GM23338 (cell line): ENCODE measurements at regions not wholly inside any gene's neighbourhood (a gene's known extent, or its start where the extent isn't known, plus 50 kb on each side); places are given as distances from the start of the nearest gene placed in this dataset.

Experiments used
- ATAC-seq: fragments of 200-7000 bp; cut with Tn5 transposase; 3 replicates; pipeline ENCODE4 v1.9.1; 2020
- DNase-seq: peaks from one replicate; pipeline ENCODE4 v3.0.0-alpha.2; 2015; ENCODE audit warnings: low spot score
- H2AFZ ChIP-seq: fragments of 200-600 bp; sonication (generic); 2 replicates; pipeline ENCODE4 v1.8.0; 2016; ENCODE audit warnings: antibody characterized with exemption, mild to moderate bottlenecking, moderate library complexity
- H3F3A ChIP-seq: fragments of 200-600 bp; sonication (generic); replicated peaks from 2 replicates; pipeline ENCODE4 v1.8.0; 2017; ENCODE audit warnings: antibody characterized with exemption, mixed run types, low read depth
- H3K27ac ChIP-seq: fragments of 200-600 bp; sonication (generic); 2 replicates; pipeline ENCODE4 v1.6.1; 2016; ENCODE audit warnings: low read depth
- H3K27me3 ChIP-seq: fragments of 200-600 bp; sonication (generic); 2 replicates; pipeline ENCODE4 v1.8.0; 2016; ENCODE audit warnings: mild to moderate bottlenecking, mixed run types, moderate library complexity; ENCODE audit not compliant: insufficient read depth
- H3K36me3 ChIP-seq: fragments of 200-600 bp; sonication (generic); 2 replicates; pipeline ENCODE4 v1.8.0; 2016; ENCODE audit warnings: mild to moderate bottlenecking; ENCODE audit not compliant: insufficient read depth
- H3K4me1 ChIP-seq: fragments of 200-600 bp; sonication (generic); 2 replicates; pipeline ENCODE4 v1.8.0; 2016; ENCODE audit warnings: mild to moderate bottlenecking, moderate library complexity; ENCODE audit not compliant: insufficient read depth
- H3K4me2 ChIP-seq: fragments of 200-600 bp; sonication (generic); 2 replicates; pipeline ENCODE4 v1.7.1; 2017; ENCODE audit warnings: mixed run types
- H3K4me3 ChIP-seq: fragments of 200-600 bp; sonication (generic); 2 replicates; pipeline ENCODE4 v1.6.1; 2016; ENCODE audit warnings: mixed run types
- H3K79me2 ChIP-seq: fragments of 200-600 bp; sonication (generic); replicated peaks from 2 replicates; pipeline ENCODE4 v1.8.0; 2017; ENCODE audit warnings: mild to moderate bottlenecking; ENCODE audit not compliant: insufficient read depth
- H3K9me2 ChIP-seq: fragments of 200-600 bp; sonication (generic); 2 replicates; pipeline ENCODE4 v1.8.0; 2017; ENCODE audit not compliant: insufficient read depth
- H4K20me1 ChIP-seq: fragments of 200-600 bp; sonication (generic); replicated peaks from 2 replicates; pipeline ENCODE4 v1.8.0; 2017; ENCODE audit warnings: mild to moderate bottlenecking; ENCODE audit not compliant: insufficient read depth
- H3K27ac Mint-ChIP-seq: 2 replicates; pipeline ENCODE4 v1.8.0; 2020; ENCODE audit warnings: inconsistent platforms, mild to moderate bottlenecking, moderate library complexity, mixed read lengths
- H3K27me3 Mint-ChIP-seq: 3 replicates; pipeline ENCODE4 v1.8.0; 2022; ENCODE audit warnings: low read depth, mild to moderate bottlenecking, moderate library complexity, mixed read lengths, inconsistent platforms; ENCODE audit not compliant: insufficient read depth, poor library complexity
- H3K36me3 Mint-ChIP-seq: 3 replicates; pipeline ENCODE4 v1.8.0; 2021; ENCODE audit warnings: low read depth, mild to moderate bottlenecking, inconsistent platforms, moderate library complexity, mixed read lengths
- H3K4me1 Mint-ChIP-seq: 3 replicates; pipeline ENCODE4 v1.8.0; 2020; ENCODE audit warnings: mild to moderate bottlenecking, inconsistent platforms, mixed read lengths
- H3K4me3 Mint-ChIP-seq: 3 replicates; pipeline ENCODE4 v1.8.0; 2021; ENCODE audit warnings: moderate library complexity, mild to moderate bottlenecking, inconsistent platforms, mixed read lengths
- H3K9me3 Mint-ChIP-seq: 3 replicates; pipeline ENCODE4 v1.8.0; 2020; ENCODE audit warnings: moderate library complexity, mild to moderate bottlenecking, inconsistent platforms, mixed read lengths
- CTCF ChIP-seq, 2 experiments: fragments of 200-600 bp in 1 of 2; sonication (generic) in 1 of 2; conservative IDR thresholded peaks; 2 replicates each; pipeline versions ENCODE4 v1.5.1 to v1.6.1; 2016 to 2017; ENCODE audit warnings: antibody characterized with exemption in 2 of 2, low read depth in 2 of 2, mild to moderate bottlenecking in 2 of 2, moderate library complexity in 1 of 2
- EZH2phosphoT487 ChIP-seq: fragments of 200-600 bp; sonication (generic); IDR thresholded peaks from one replicate; pipeline ENCODE4 v1.8.1; 2018; ENCODE audit warnings: antibody characterized with exemption; ENCODE audit not compliant: unreplicated experiment
- JUNB ChIP-seq: IDR thresholded peaks from one replicate; pipeline ENCODE4 v1.6.1; 2016; ENCODE audit warnings: antibody characterized with exemption; ENCODE audit not compliant: unreplicated experiment
- NANOG ChIP-seq: IDR thresholded peaks from 2 replicates; pipeline ENCODE4 v1.6.1; 2016; ENCODE audit warnings: antibody characterized with exemption, borderline replicate concordance
- POLR2AphosphoS5 ChIP-seq: IDR thresholded peaks from 2 replicates; pipeline ENCODE4 v1.6.1; 2016; ENCODE audit warnings: antibody characterized with exemption, low read depth
- REST ChIP-seq: IDR thresholded peaks from one replicate; pipeline ENCODE4 v1.6.1; 2018; ENCODE audit warnings: antibody characterized with exemption; ENCODE audit not compliant: unreplicated experiment
- STAT1 ChIP-seq: IDR thresholded peaks from one replicate; pipeline ENCODE4 v1.6.1; 2016; ENCODE audit warnings: antibody characterized with exemption; ENCODE audit not compliant: unreplicated experiment
- TF ChIP-seq, protein P1 (sequence below): fragments of 250-450 bp; sonication (Bioruptor Pico); IDR thresholded peaks from 2 replicates; pipeline ENCODE4 v1.5.0; 2020; ENCODE audit warnings: mild to moderate bottlenecking, moderate library complexity

GRCh38 chr16:17938546-17938945, 398.0 kb downstream of the NPIPA8 start (continued):
- TF ChIP-seq, protein P1, sequence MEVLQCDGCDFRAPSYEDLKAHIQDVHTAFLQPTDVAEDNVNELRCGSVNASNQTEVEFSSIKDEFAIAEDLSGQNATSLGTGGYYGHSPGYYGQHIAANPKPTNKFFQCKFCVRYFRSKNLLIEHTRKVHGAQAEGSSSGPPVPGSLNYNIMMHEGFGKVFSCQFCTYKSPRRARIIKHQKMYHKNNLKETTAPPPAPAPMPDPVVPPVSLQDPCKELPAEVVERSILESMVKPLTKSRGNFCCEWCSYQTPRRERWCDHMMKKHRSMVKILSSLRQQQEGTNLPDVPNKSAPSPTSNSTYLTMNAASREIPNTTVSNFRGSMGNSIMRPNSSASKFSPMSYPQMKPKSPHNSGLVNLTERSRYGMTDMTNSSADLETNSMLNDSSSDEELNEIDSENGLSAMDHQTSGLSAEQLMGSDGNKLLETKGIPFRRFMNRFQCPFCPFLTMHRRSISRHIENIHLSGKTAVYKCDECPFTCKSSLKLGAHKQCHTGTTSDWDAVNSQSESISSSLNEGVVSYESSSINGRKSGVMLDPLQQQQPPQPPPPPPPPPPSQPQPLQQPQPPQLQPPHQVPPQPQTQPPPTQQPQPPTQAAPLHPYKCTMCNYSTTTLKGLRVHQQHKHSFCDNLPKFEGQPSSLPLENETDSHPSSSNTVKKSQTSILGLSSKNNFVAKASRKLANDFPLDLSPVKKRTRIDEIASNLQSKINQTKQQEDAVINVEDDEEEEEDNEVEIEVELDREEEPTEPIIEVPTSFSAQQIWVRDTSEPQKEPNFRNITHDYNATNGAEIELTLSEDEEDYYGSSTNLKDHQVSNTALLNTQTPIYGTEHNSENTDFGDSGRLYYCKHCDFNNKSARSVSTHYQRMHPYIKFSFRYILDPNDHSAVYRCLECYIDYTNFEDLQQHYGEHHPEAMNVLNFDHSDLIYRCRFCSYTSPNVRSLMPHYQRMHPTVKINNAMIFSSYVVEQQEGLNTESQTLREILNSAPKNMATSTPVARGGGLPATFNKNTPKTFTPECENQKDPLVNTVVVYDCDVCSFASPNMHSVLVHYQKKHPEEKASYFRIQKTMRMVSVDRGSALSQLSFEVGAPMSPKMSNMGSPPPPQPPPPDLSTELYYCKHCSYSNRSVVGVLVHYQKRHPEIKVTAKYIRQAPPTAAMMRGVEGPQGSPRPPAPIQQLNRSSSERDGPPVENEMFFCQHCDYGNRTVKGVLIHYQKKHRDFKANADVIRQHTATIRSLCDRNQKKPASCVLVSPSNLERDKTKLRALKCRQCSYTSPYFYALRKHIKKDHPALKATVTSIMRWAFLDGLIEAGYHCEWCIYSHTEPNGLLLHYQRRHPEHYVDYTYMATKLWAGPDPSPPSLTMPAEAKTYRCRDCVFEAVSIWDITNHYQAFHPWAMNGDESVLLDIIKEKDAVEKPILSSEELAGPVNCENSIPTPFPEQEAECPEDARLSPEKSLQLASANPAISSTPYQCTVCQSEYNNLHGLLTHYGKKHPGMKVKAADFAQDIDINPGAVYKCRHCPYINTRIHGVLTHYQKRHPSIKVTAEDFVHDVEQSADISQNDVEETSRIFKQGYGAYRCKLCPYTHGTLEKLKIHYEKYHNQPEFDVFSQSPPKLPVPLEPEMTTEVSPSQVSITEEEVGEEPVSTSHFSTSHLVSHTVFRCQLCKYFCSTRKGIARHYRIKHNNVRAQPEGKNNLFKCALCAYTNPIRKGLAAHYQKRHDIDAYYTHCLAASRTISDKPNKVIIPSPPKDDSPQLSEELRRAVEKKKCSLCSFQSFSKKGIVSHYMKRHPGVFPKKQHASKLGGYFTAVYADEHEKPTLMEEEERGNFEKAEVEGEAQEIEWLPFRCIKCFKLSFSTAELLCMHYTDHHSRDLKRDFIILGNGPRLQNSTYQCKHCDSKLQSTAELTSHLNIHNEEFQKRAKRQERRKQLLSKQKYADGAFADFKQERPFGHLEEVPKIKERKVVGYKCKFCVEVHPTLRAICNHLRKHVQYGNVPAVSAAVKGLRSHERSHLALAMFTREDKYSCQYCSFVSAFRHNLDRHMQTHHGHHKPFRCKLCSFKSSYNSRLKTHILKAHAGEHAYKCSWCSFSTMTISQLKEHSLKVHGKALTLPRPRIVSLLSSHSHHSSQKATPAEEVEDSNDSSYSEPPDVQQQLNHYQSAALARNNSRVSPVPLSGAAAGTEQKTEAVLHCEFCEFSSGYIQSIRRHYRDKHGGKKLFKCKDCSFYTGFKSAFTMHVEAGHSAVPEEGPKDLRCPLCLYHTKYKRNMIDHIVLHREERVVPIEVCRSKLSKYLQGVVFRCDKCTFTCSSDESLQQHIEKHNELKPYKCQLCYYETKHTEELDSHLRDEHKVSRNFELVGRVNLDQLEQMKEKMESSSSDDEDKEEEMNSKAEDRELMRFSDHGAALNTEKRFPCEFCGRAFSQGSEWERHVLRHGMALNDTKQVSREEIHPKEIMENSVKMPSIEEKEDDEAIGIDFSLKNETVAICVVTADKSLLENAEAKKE (CRISPR knock-in tag): no peak
- no peak for TF ChIP-seq POLR2AphosphoS5
- no peak for TF ChIP-seq STAT1
- TF ChIP-seq EZH2phosphoT487: no peak
- no peak for TF ChIP-seq CTCF (conservative IDR thresholded peaks at IDR 0.05; ENCODE audit: low read depth in 2 of 2)

DNA sequence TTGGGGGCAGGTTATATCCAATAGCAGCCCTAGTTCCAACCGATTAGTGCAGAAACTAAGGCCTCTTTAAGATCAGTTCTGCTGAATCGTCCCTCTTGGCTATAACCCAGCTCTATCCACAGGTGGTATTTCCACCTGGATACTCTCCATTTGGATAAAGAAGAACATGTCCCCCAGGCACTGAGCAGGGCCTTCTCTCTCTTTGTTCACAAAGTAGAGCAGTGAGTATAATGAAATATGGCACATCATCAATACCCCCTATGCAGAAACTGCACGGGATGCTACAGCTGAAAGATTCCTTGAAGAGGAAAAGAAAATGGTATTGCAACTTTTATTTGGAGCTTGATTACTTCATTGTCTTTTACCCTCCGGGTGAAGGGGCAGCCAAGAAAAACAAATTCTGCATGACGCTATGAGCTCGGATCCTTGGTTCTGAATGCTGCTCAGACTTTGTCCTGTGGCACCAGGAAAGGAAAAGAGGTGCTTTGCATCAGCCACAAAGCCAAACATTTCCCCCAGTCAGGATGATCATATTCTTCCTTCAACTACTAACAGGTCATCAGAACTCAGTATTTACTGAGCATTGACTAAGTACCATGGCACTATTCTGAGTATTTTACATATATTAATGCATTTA, 399.7 kb downstream of the NPIPA8 start:
- Mint-ChIP-seq H3K4me1 (no peaks in the 10 kb centered on the region), H3K27me3 (no peaks in the 10 kb centered on the region), H3K36me3 (no peaks in the 10 kb centered on the region; the same call in 2 of the 3 replicates)
- TF ChIP-seq STAT1 (no peak), NANOG (no peak), POLR2AphosphoS5 (no peak), JUNB (no peak), EZH2phosphoT487 (no peak), REST (no peak), CTCF (conservative IDR thresholded peaks at IDR 0.05; ENCODE audit: low read depth in 2 of 2) (no peak)

More for the DNA sequence above, 399.7 kb downstream of the NPIPA8 start:
- no peak overlapping the region for H3K4me3 Mint-ChIP-seq
- peaks cover 5% of the 10 kb centered on the region; the same call in 1 of the 3 replicates for H3K9me3 Mint-ChIP-seq
- no peak for DNase-seq
- Histone ChIP-seq H3K79me2 (no peaks in the 10 kb centered on the region), H3F3A (no peaks in the 10 kb centered on the region), H3K4me3 (no peak overlapping the region), H3K27ac (no peak overlapping the region), H4K20me1 (no peaks in the 10 kb centered on the region), H3K4me2 (no peak overlapping the region), H3K36me3 (no peaks in the 10 kb centered on the region), H2AFZ (no peak overlapping the region), H3K4me1 (no peaks in the 10 kb centered on the region), H3K27me3 (no peaks in the 10 kb centered on the region), H3K9me2 (0 out of 2 replicates have a peak, but pooled peaks cover 5% of the 10 kb centered on the region)
- H3K27ac Mint-ChIP-seq: no peak overlapping the region
- no peak for ATAC-seq
